H1 (cell line): ENCODE measurements at regions not wholly inside any gene's neighbourhood (a gene's known extent, or its start where the extent isn't known, plus 50 kb on each side); places are given as distances from the start of the nearest gene placed in this dataset.

Source experiments
- GTF2F1 ChIP-seq: IDR thresholded peaks from 2 replicates; pipeline ENCODE4 v1.6.1; 2012; ENCODE audit warnings: low read depth, low read length, improper control_type of control experiment, borderline replicate concordance
- RBBP5 ChIP-seq: IDR thresholded peaks from 2 replicates; pipeline ENCODE4 v1.7.1; 2012; ENCODE audit warnings: low read depth, mild to moderate bottlenecking, inconsistent platforms, low read length, moderate library complexity, borderline replicate concordance
- TCF12 ChIP-seq: IDR thresholded peaks from 2 replicates; pipeline ENCODE4 v1.6.1; 2011; ENCODE audit warnings: low read depth, mild to moderate bottlenecking, low read length

GRCh38 chr2:234162861-234163260 is 112.4 kb downstream of the SPP2 start (continued):
- TF ChIP-seq GTF2F1 (no peak), RBBP5 (no peak), TCF12 (no peak)
